ENCODE measurements at regions not wholly inside any gene's neighbourhood (a gene's known extent, or its start where the extent isn't known, plus 50 kb on each side); places are given as distances from the start of the nearest gene placed in this dataset.

DNA sequence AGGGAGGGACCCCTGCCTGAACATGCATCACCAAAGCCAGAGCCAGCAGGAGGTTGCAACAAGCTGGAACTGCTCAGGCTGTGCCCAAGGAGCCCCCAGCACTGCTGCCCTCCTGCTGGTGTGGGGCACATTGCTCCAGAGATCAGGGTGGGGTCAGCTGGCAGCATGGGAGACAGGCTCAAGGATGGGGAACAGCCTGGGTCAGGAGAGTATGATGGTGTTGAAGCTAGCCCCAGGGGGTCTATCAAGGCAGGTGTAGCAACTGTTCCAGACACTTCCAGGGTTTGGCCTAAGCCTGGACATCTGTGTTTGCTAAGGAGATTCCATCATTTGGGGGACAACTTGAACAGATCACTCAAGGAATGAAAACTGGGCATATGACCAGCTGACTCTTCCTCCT, 133.1 kb downstream of the ATPSCKMT start:
- H3K27me3 ChIP-seq (ENCODE audit: insufficient read depth, low read depth) = no peaks in the 10 kb centered on the region
- TF ChIP-seq, protein P1, sequence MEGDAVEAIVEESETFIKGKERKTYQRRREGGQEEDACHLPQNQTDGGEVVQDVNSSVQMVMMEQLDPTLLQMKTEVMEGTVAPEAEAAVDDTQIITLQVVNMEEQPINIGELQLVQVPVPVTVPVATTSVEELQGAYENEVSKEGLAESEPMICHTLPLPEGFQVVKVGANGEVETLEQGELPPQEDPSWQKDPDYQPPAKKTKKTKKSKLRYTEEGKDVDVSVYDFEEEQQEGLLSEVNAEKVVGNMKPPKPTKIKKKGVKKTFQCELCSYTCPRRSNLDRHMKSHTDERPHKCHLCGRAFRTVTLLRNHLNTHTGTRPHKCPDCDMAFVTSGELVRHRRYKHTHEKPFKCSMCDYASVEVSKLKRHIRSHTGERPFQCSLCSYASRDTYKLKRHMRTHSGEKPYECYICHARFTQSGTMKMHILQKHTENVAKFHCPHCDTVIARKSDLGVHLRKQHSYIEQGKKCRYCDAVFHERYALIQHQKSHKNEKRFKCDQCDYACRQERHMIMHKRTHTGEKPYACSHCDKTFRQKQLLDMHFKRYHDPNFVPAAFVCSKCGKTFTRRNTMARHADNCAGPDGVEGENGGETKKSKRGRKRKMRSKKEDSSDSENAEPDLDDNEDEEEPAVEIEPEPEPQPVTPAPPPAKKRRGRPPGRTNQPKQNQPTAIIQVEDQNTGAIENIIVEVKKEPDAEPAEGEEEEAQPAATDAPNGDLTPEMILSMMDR (conservative IDR thresholded peaks at IDR 0.05; ENCODE audit: low read depth, low read length) = no peak
- no peaks in the 10 kb centered on the region for H3K4me1 ChIP-seq (ENCODE audit: low read depth, poor library complexity, severe bottlenecking)
- H3K4me3 ChIP-seq (IDR thresholded peaks at IDR 0.05; ENCODE audit: insufficient read depth, low read depth, low read length) = no peak overlapping the region
- no peak overlapping the region for H2AFZ ChIP-seq (ENCODE audit: low read depth)
- H3K27ac ChIP-seq = no peak overlapping the region
- no peak overlapping the region for H3K9ac ChIP-seq
- H3K4me2 ChIP-seq = no peak overlapping the region
- no peaks in the 10 kb centered on the region for H4K20me1 ChIP-seq (ENCODE audit: insufficient read depth)
- no peaks in the 10 kb centered on the region for H3K36me3 ChIP-seq (ENCODE audit: insufficient read depth)
- H3K79me2 ChIP-seq (ENCODE audit: insufficient read depth, low read depth) = no peaks in the 10 kb centered on the region

DNA sequence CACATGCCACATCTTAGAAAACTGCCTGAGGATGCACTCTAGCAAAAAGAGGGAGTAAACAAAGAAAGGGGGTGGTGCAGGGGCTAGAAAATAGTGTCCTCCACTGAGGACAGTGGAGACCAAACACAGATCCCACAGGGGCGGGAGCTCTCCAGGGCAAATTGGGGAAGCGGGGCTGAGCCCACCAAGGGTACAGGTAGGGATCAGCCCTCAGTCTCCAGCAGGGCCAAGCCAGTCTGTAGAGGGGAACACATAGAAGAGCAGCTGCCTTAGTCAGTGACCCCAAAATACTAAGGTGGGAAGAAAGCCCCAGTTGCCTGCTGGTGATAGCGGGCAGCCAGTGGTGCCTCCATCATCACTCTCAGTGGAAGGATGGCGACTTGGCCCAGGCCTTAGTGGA, 134.0 kb downstream of the ATPSCKMT start:
- Histone ChIP-seq H3K4me3 (IDR thresholded peaks at IDR 0.05; ENCODE audit: insufficient read depth, low read depth, low read length) (no peak overlapping the region), H3K4me1 (ENCODE audit: low read depth, poor library complexity, severe bottlenecking) (no peaks in the 10 kb centered on the region), H3K27ac (no peak overlapping the region), H2AFZ (ENCODE audit: low read depth) (no peak overlapping the region), H3K4me2 (no peak overlapping the region), H4K20me1 (ENCODE audit: insufficient read depth) (no peaks in the 10 kb centered on the region), H3K36me3 (ENCODE audit: insufficient read depth) (no peaks in the 10 kb centered on the region), H3K9ac (no peak overlapping the region), H3K79me2 (ENCODE audit: insufficient read depth, low read depth) (no peaks in the 10 kb centered on the region), H3K27me3 (ENCODE audit: insufficient read depth, low read depth) (no peaks in the 10 kb centered on the region)
- TF ChIP-seq, protein P1 (conservative IDR thresholded peaks at IDR 0.05; ENCODE audit: low read depth, low read length) = no peak

DNA sequence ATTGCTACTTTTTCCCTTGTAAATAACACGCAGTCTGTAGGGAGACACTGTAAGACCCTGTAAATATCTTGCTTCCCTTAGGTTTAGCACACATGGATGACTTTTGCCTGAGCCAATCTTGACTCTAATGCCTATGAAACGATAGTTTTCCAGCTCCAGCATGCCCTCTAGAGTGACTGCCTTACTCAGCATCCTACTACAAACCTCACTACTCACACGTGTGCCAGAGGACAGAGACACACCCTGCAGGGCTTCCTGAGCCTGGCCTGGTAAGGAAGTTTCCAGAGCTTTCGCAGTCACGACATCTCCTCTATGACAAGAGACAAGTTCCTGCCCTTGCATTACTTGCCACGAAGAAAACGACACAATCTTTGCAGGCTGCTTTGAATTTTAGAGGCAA, 138.1 kb downstream of the ATPSCKMT start:
- Histone ChIP-seq H3K79me2 (ENCODE audit: insufficient read depth, low read depth) (no peaks in the 10 kb centered on the region), H3K27ac (no peak overlapping the region), H3K4me1 (ENCODE audit: low read depth, poor library complexity, severe bottlenecking) (no peaks in the 10 kb centered on the region), H3K27me3 (ENCODE audit: insufficient read depth, low read depth) (no peaks in the 10 kb centered on the region), H4K20me1 (ENCODE audit: insufficient read depth) (no peaks in the 10 kb centered on the region), H3K9ac (no peak overlapping the region), H3K36me3 (ENCODE audit: insufficient read depth) (no peaks in the 10 kb centered on the region), H2AFZ (ENCODE audit: low read depth) (no peak overlapping the region), H3K4me3 (IDR thresholded peaks at IDR 0.05; ENCODE audit: insufficient read depth, low read depth, low read length) (no peak overlapping the region), H3K4me2 (no peak overlapping the region)
- TF ChIP-seq, protein P1 (conservative IDR thresholded peaks at IDR 0.05; ENCODE audit: low read depth, low read length) = peak; percentile 47

DNA sequence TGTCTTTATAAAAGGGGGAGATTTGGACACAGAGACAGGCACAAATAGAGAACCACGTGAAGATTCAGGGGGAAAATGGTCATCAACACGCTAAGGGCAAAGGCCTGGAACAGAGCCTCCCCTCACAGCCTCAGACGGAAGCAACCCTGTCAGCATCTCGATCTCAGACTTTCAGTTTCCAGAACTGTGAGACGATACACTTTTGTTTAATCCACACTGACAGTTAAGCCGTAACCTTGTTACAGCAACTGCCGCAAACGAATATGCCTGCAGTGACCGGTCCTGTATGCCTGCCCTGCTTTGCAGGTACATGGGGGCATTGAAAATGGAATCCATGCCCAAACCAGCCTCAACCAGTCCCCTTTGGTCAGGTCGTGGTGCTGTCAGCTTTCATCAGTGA, 139.5 kb downstream of the ATPSCKMT start:
- H3K27ac ChIP-seq = no peak overlapping the region
- no peaks in the 10 kb centered on the region for H3K36me3 ChIP-seq (ENCODE audit: insufficient read depth)
- TF ChIP-seq, protein P1 (conservative IDR thresholded peaks at IDR 0.05; ENCODE audit: low read depth, low read length) = no peak
- no peak overlapping the region for H3K9ac ChIP-seq
- no peaks in the 10 kb centered on the region for H3K4me1 ChIP-seq (ENCODE audit: low read depth, poor library complexity, severe bottlenecking)
- H3K27me3 ChIP-seq (ENCODE audit: insufficient read depth, low read depth) = no peaks in the 10 kb centered on the region
- H3K79me2 ChIP-seq (ENCODE audit: insufficient read depth, low read depth) = no peaks in the 10 kb centered on the region
- H3K4me3 ChIP-seq (IDR thresholded peaks at IDR 0.05; ENCODE audit: insufficient read depth, low read depth, low read length) = no peak overlapping the region
- H3K4me2 ChIP-seq = no peak overlapping the region
- H2AFZ ChIP-seq (ENCODE audit: low read depth) = no peak overlapping the region
- H4K20me1 ChIP-seq (ENCODE audit: insufficient read depth) = no peaks in the 10 kb centered on the region
